AG09319 (cell line): ENCODE measurements at regions not wholly inside any gene's neighbourhood (a gene's known extent, or its start where the extent isn't known, plus 50 kb on each side); places are given as distances from the start of the nearest gene placed in this dataset.
"Not testable (repeated sequence)": the region's sequence is repeated elsewhere in the genome, so short reads cannot be mapped to it uniquely, and the experiment has no call there.

Experiments used
- DNase-seq: peaks from one replicate; pipeline ENCODE4 v3.0.0-alpha.2; 2010; ENCODE audit warnings: low read depth; ENCODE audit errors: extremely low read depth
- CTCF ChIP-seq: IDR thresholded peaks from 2 replicates; pipeline ENCODE4 v1.5.1; 2011; ENCODE audit warnings: low read depth, mild to moderate bottlenecking, inconsistent platforms, low read length, moderate library complexity

- no peak for DNase-seq
- TF ChIP-seq CTCF, result no peak
Measured at GRCh38 chr6:65979120-65979519, 272.1 kb upstream of the EYS start.

GRCh38 chr6:65971252-65971651, 264.2 kb upstream of the EYS start:
- DNase-seq, result not testable (repeated sequence)

GRCh38 chr6:65964261-65964660, 257.2 kb upstream of the EYS start:
- TF ChIP-seq CTCF, result no peak
- no peak for DNase-seq

- TF ChIP-seq CTCF, result no peak
- DNase-seq, result no peak
Measured at GRCh38 chr6:65955034-65955433, 248.0 kb upstream of the EYS start.

- no peak for DNase-seq
- no peak for TF ChIP-seq CTCF
Measured at GRCh38 chr6:65948062-65948461, 241.0 kb upstream of the EYS start.

GRCh38 chr6:65943548-65943947, 236.5 kb upstream of the EYS start:
- DNase-seq, result no peak
- no peak for TF ChIP-seq CTCF

GRCh38 chr6:65943051-65943450, 236.0 kb upstream of the EYS start:
- no peak for DNase-seq
- TF ChIP-seq CTCF, result no peak

GRCh38 chr6:65938000-65938399, 231.0 kb upstream of the EYS start:
- TF ChIP-seq CTCF, result no peak
- DNase-seq, result no peak
